GM12878 (cell line): ENCODE measurements at regions not wholly inside any gene's neighbourhood (a gene's known extent, or its start where the extent isn't known, plus 50 kb on each side); places are given as distances from the start of the nearest gene placed in this dataset.

Experiments
- ATAC-seq: fragments of 200-7000 bp; cut with Tn5 transposase; 3 replicates; pipeline ENCODE4 v1.9.1; 2020; ENCODE audit warnings: mild to moderate bottlenecking, moderate library complexity
- BruUV-seq: library from RNA; stranded (reverse); fragments of 400-500 nt; replicated peaks from 2 replicates; lab custom pipeline; 2021; lab: Mats Ljungman, UMichigan
- CTCF ChIA-PET: fragments of 300-600 bp; sonication (Branson Sonifier 250); formaldehyde crosslinking; extraction: SDS; loops from one replicate; lab custom pipeline; 2021; ENCODE audit warnings: inconsistent platforms; lab: Yijun Ruan, JAX
- POLR2A ChIA-PET: fragments of 350-600 bp; formaldehyde crosslinking; extraction: SDS; loops from one replicate; lab custom pipeline; 2021; ENCODE audit warnings: inconsistent platforms; lab: Charles Lee
- RAD21 ChIA-PET: fragments of 300-600 bp; sonication (Branson Sonifier 250); formaldehyde crosslinking; loops from one replicate; lab custom pipeline; 2023; ENCODE audit warnings: antibody characterized with exemption; ENCODE audit not compliant: unreplicated experiment; lab: Charles Lee
- SMC1A ChIA-PET: fragments of 300-600 bp; sonication (Branson Sonifier 250); formaldehyde crosslinking; loops from one replicate; lab custom pipeline; 2023; ENCODE audit not compliant: unreplicated experiment, uncharacterized antibody; lab: Charles Lee
- DNase-seq: peaks from one replicate; pipeline ENCODE4 v3.0.0-alpha.2; 2011; ENCODE audit warnings: low read depth, low spot score
- FAIRE-seq: peaks from 3 replicates; lab custom pipeline; 2011; peaks lifted over from hg19 to GRCh38; lab: Jason Lieb, UNC
- H2AFZ ChIP-seq: 2 replicates; pipeline ENCODE4 v1.6.0; 2011; ENCODE audit warnings: low read depth, low read length, control low read depth; ENCODE audit not compliant: control insufficient read depth
- H3K27ac ChIP-seq: 2 replicates; pipeline ENCODE4 v1.5.1; 2011; ENCODE audit warnings: control low read depth; ENCODE audit not compliant: control insufficient read depth, insufficient read depth
- H3K27me3 ChIP-seq, 2 experiments: replicated peaks in 1 of 2; 2 replicates each; pipeline versions ENCODE4 v1.6.0 to v1.6.1; 2011; ENCODE audit warnings: low read length in 1 of 2; ENCODE audit not compliant: control insufficient read depth in 2 of 2, insufficient read depth in 2 of 2
- H3K36me3 ChIP-seq, 2 experiments: 2 replicates each; pipeline ENCODE4 v1.5.1; 2011; ENCODE audit warnings: low read length in 1 of 2; ENCODE audit not compliant: control insufficient read depth in 2 of 2, insufficient read depth in 2 of 2
- H3K4me1 ChIP-seq: 2 replicates; pipeline ENCODE4 v1.6.1; 2011; ENCODE audit warnings: mild to moderate bottlenecking, low read length, moderate library complexity, mixed read lengths; ENCODE audit not compliant: control insufficient read depth, insufficient read depth
- H3K4me2 ChIP-seq: 2 replicates; pipeline ENCODE4 v1.6.0; 2011; ENCODE audit warnings: control low read depth; ENCODE audit not compliant: control insufficient read depth, insufficient read depth
- H3K4me3 ChIP-seq: fragments of 200-600 bp; sonication (generic); 2 replicates; pipeline ENCODE4 v1.5.1; 2016
- H3K79me2 ChIP-seq: 2 replicates; pipeline ENCODE4 v1.6.0; 2011; ENCODE audit warnings: low read length; ENCODE audit not compliant: control insufficient read depth, insufficient read depth
- H3K9ac ChIP-seq: 2 replicates; pipeline ENCODE4 v1.8.0; 2011; ENCODE audit warnings: low read length, control low read depth, mixed read lengths; ENCODE audit not compliant: control insufficient read depth, insufficient read depth
- H3K9me3 ChIP-seq: replicated peaks from 3 replicates; pipeline ENCODE4 v1.5.1; 2011; ENCODE audit warnings: mild to moderate bottlenecking, low read length; ENCODE audit not compliant: control insufficient read depth, insufficient read depth
- H4K20me1 ChIP-seq: 2 replicates; pipeline ENCODE4 v1.6.0; 2011; ENCODE audit not compliant: control insufficient read depth, insufficient read depth
- GATAD2B ChIP-seq: fragments of 450-650 bp; conservative IDR thresholded peaks from 2 replicates; pipeline ENCODE4 v1.6.1; 2017; ENCODE audit warnings: low read depth, mild to moderate bottlenecking, moderate library complexity
- HCFC1 ChIP-seq: fragments of 150-350 bp; IDR thresholded peaks from 2 replicates; pipeline ENCODE4 v1.6.1; 2014; ENCODE audit warnings: low read length
- HDAC2 ChIP-seq: fragments of 200-600 bp; sonication (generic); IDR thresholded peaks from 2 replicates; pipeline ENCODE4 v1.6.1; 2017
- MXI1 ChIP-seq: fragments of 150-350 bp; IDR thresholded peaks from 2 replicates; pipeline ENCODE4 v1.6.1; 2011; ENCODE audit warnings: low read depth, mild to moderate bottlenecking, inconsistent platforms, low read length, improper control_type of control experiment
- NFXL1 ChIP-seq: fragments of 450-650 bp; IDR thresholded peaks from 2 replicates; pipeline ENCODE4 v1.6.1; 2017; ENCODE audit warnings: antibody characterized with exemption, mild to moderate bottlenecking, borderline replicate concordance
- NRF1 ChIP-seq: conservative IDR thresholded peaks from 2 replicates; pipeline ENCODE4 v1.6.1; 2011; ENCODE audit warnings: mild to moderate bottlenecking, low read depth, low read length, improper control_type of control experiment
- POLR2A ChIP-seq: IDR thresholded peaks from 2 replicates; pipeline ENCODE4 v1.6.1; 2011; ENCODE audit warnings: low read depth, mild to moderate bottlenecking, low read length
- TARDBP ChIP-seq: IDR thresholded peaks from 2 replicates; pipeline ENCODE4 v1.6.1; 2016; ENCODE audit warnings: borderline replicate concordance
- YBX1 ChIP-seq: fragments of 450-650 bp; IDR thresholded peaks from 2 replicates; pipeline ENCODE4 v1.6.1; 2016; ENCODE audit warnings: antibody characterized with exemption
- ZNF274 ChIP-seq: IDR thresholded peaks from one replicate; pipeline ENCODE4 v1.8.0; 2011; ENCODE audit not compliant: insufficient read length, insufficient read depth
- ZNF384 ChIP-seq: IDR thresholded peaks from 2 replicates; pipeline ENCODE4 v1.6.1; 2012; ENCODE audit warnings: low read depth, mild to moderate bottlenecking, low read length, improper control_type of control experiment, borderline replicate concordance
- WGBS: methylation state at CpG from one replicate; pipeline ENCODE4 v1.1.6; 2016; ENCODE audit warnings: low lambda C conversion rate; ENCODE audit not compliant: insufficient replicate concordance, insufficient coverage; ENCODE audit errors: missing lambda C conversion rate; 5-methylcytosine and 5-hydroxymethylcytosine counted together
- in situ Hi-C: fragments of 300-500 bp; cut with MboI; formaldehyde crosslinking; loops from 9 replicates; pipeline ENCODE4 v1.14.3; 2018; ENCODE audit warnings: mixed read lengths
- intact Hi-C: fragments of 100-400 bp; cut with micrococcal nuclease; formaldehyde crosslinking; loops from one replicate; pipeline ENCODE4 v1.14.2; 2022; ENCODE audit not compliant: unreplicated experiment
- TF ChIP-seq, protein P1 (sequence below), 3 experiments: IDR thresholded peaks in 2 of 3; conservative IDR thresholded peaks in 1 of 3; 2 replicates each; pipeline ENCODE4 v1.5.1; 2011; ENCODE audit warnings: low read depth in 3 of 3, low read length in 3 of 3, mild to moderate bottlenecking in 3 of 3, control low read depth in 2 of 3, moderate library complexity in 2 of 3, inconsistent platforms in 1 of 3, mixed read lengths in 1 of 3; ENCODE audit not compliant: control insufficient read depth in 2 of 3, insufficient read depth in 1 of 3; ENCODE audit errors: extremely low read depth in 1 of 3

DNA sequence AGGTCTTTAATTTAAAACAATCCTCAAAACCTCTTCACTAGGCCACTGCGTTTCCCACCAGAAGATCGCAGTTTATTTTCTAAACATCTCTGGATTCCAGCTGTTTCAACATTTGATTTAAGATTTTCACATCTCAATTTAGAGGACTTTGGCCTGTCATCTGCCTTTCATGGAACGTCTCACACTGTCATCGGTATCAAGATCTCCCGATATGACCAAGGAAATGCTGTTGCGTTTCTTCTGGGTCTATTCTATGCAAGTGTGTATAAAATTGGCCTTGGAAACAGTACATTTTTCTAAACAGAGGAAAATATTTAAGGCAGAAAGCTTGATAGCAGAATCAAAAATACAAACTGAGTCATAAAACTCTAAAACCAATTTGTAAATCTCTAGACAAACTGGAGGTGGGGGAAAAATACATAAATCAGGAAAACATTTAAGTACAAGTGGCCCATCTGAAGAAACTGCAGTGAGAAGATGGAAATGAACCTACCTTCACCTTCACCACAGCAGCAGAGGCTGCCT lies 53.6 kb upstream of the SIMC1 start:
- Histone ChIP-seq H3K36me3 (no peaks in the 10 kb centered on the region), H2AFZ (no peak overlapping the region), H3K27ac (no peak overlapping the region), H3K4me3 (no peak overlapping the region), H3K9me3 (no peaks in the 10 kb centered on the region), H4K20me1 (no peaks in the 10 kb centered on the region), H3K27me3 (no peaks in the 10 kb centered on the region; a peak in 2 of 4 replicates), H3K4me1 (no peaks in the 10 kb centered on the region), H3K9ac (no peak overlapping the region), H3K79me2 (no peaks in the 10 kb centered on the region), H3K4me2 (no peak overlapping the region)
- in situ Hi-C loops: no loop called here
- CTCF ChIA-PET: no interaction called here
- FAIRE-seq: no peak
- no TSS peak for BruUV-seq
- SMC1A ChIA-PET: interaction anchor here (0.6 kb wide), 1 partner anchor 31 kb away, joined by 3 read pairs; no protein-coding TSS in a partner anchor
- WGBS: 55% methylated on average over 6 of the region's 6 CpGs
- intact Hi-C loops: no loop called here
- TF ChIP-seq ZNF274 (no peak), HDAC2 (no peak), YBX1 (no peak)
- DNase-seq: no peak
- RAD21 ChIA-PET: no interaction called here
- POLR2A ChIA-PET: no interaction called here
- no peak for ATAC-seq

DNA sequence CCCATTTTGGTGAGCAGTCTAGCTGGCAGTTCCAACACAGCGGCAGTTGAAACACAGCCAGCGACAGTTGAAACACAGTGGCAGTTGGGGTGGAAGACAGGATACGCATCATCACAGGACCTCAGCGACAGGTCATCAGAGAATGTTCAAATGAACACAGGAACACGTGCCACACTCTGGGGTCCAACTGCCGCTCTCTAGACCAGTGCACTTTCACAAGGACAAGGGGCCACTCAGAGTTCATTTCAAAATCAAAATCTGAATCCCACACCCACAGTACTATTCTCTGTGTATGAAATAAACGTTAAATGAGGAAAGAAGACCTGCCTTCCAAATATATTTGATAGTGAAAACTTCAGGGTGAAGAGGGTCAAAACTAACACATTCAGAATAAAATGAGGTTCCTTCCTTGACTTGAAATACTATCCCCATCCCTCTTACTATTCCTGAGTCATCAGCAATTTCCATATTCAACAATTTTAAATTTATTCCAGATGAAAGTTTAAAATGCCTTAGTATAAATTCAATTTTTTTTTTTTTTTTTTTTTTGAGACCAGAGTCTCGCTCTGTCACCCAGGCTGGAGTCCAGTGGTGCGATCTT lies 53.0 kb upstream of the SIMC1 start:
- ChIA-PET SMC1A (no interaction called here), CTCF (no interaction called here), RAD21 (no interaction called here)
- Histone ChIP-seq H3K79me2 (no peaks in the 10 kb centered on the region), H3K36me3 (no peaks in the 10 kb centered on the region), H3K4me1 (no peaks in the 10 kb centered on the region), H3K27ac (no peak overlapping the region), H2AFZ (no peak overlapping the region), H3K9ac (no peak overlapping the region), H3K27me3 (no peaks in the 10 kb centered on the region; a peak in 2 of 4 replicates), H3K4me2 (no peak overlapping the region), H3K4me3 (no peak overlapping the region)
- 49% methylated on average over 9 of the region's 9 CpGs for WGBS
- no TSS peak for BruUV-seq
- no peak for FAIRE-seq
- in situ Hi-C loops: no loop called here
- TF ChIP-seq GATAD2B (no peak), POLR2A (no peak), TARDBP (no peak), NFXL1 (no peak), MXI1 (no peak), ZNF384 (no peak), HCFC1 (no peak), NRF1 (no peak)
- TF ChIP-seq, protein P1, sequence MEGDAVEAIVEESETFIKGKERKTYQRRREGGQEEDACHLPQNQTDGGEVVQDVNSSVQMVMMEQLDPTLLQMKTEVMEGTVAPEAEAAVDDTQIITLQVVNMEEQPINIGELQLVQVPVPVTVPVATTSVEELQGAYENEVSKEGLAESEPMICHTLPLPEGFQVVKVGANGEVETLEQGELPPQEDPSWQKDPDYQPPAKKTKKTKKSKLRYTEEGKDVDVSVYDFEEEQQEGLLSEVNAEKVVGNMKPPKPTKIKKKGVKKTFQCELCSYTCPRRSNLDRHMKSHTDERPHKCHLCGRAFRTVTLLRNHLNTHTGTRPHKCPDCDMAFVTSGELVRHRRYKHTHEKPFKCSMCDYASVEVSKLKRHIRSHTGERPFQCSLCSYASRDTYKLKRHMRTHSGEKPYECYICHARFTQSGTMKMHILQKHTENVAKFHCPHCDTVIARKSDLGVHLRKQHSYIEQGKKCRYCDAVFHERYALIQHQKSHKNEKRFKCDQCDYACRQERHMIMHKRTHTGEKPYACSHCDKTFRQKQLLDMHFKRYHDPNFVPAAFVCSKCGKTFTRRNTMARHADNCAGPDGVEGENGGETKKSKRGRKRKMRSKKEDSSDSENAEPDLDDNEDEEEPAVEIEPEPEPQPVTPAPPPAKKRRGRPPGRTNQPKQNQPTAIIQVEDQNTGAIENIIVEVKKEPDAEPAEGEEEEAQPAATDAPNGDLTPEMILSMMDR (IDR thresholded peaks at IDR 0.05 in 2 of 3, conservative IDR thresholded peaks at IDR 0.05 in 1 of 3; ENCODE audit: control insufficient read depth in 2 of 3, extremely low read depth in 1 of 3, insufficient read depth in 1 of 3, low read depth in 3 of 3, low read length in 3 of 3): no peak
- TF ChIP-seq, all 136 proteins: peak for 0
- ATAC-seq (no peak), DNase-seq (no peak)
- intact Hi-C loops: no loop called here
- Histone ChIP-seq H4K20me1 (no peaks in the 10 kb centered on the region), H3K9me3 (no peaks in the 10 kb centered on the region)
- POLR2A ChIA-PET: no interaction called here
